ENCODE measurements at regions not wholly inside any gene's neighbourhood (a gene's known extent, or its start where the extent isn't known, plus 50 kb on each side); places are given as distances from the start of the nearest gene placed in this dataset.

DNA sequence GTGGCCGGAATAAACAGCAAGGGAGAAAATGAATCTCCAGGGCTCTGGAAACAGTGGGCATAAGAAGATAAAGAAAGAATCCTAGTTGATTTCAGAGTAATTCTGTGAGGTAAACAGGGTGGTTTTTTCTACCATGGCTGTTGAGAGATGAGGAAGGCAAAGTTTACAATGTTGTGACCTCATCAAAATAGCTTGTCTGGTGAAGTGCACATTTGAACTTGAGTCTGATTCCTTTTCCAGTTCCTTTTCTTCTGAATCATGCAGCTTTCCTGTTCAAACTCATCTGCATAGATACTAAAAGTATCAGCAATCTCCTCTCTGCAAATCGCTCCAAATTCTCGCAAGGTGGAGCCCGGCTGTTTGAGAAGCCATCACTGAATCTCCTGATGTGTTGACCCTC lies 161.7 kb downstream of the PLPP3 start:
- DNase-seq = no peak

- no peak for DNase-seq
Measured at GRCh38 chr1:56416495-56416894, 162.9 kb downstream of the PLPP3 start.

DNA sequence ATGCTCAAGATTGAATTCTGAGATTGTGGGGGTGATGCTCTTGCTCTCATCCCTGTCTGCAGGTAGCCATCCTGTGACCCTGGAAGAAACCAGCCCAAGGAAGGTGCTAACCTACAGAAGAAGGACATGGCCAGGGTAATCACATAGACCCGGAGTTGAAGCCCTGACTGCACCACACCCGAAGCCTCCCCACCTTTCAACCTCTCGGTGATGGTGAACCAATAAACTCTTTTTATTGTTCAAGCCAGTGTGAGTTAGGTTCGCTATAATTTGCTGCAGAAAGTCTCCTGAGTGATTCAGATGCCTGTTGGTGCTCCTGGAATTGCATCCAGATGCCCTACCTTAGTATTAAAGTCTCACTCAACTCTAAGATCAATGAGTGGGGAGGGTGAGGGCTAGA lies 163.6 kb downstream of the PLPP3 start:
- DNase-seq = no peak

- no peak for DNase-seq
Measured at GRCh38 chr1:56415258-56415657, 164.1 kb downstream of the PLPP3 start.

DNA sequence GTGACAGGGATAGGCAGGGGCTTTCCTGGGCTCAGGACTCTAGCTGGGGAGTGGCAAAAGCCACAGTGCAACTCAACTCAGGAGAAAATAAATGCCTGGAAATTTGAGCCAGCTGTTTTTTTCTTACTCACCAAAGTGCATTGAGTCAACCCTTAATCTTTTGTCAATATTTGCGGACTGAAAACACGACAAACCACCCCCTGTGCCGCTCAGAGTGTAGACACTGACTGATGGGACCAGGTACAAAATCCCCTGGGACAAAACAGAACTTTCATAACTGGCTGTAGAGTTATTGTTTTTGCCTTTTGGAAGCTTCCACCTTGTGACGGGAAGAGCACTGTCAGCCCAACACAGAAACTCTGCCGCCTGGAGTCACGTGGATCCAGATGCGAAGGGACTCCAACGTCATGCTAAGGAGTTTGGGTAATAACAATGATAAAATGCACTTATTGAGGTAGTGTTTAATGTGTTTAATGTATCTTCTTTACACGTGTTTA lies 164.6 kb downstream of the PLPP3 start:
- no peak for DNase-seq

GRCh38 chr1:56413671-56414199 lies 165.6 kb downstream of the PLPP3 start:
- no peak for DNase-seq

- no peak for DNase-seq
Measured at GRCh38 chr1:56411484-56412180, 167.7 kb downstream of the PLPP3 start.

GRCh38 chr1:56411021-56411420 lies 168.3 kb downstream of the PLPP3 start:
- DNase-seq = no peak

DNA sequence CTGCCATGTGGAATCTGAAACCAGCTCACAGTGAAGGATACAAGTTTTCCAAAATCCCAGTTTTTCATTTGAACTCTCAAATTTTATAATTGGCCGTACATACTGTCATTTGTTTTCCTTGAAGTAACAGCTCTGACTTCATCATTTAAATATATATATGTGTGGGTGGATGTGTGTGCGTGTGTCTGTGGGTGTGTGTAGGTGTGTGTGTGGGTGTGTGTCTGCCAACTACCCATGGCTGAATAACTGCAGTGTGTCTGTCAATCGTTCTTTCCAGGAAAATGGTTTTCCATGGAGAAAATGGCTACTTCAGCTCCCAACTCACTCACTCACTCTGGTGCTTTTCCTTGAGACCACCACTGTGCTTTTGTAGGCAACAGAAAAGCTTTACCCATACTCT lies 169.0 kb downstream of the PLPP3 start:
- DNase-seq = no peak

DNA sequence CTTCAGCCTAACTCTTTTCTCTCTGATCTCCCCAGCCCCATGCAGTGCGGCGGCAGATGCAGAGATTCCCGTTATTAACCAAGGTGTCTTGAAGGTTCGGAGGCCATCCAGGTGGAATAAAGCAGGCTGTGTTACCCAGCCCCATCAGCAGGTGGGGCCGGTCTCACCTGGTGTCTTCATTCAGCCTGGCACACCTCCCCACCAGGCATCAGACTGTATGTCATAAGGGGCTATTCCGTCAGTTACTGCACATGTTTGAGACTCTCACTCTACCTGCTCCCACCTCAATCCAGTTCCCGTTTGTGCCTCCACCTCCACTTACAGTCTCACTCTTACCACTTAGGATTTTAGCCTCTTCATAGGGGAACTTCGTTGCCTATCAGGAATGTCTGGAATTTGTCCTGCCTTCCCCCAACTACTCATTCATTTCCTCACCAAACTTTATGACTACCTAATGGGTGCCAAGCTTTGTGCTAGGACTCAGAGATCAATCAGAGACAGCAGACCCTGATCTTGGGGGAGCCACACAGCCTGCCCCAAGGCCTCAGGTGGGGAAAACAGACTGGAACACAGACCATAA lies 170.2 kb downstream of the PLPP3 start:
- DNase-seq = no peak

DNA sequence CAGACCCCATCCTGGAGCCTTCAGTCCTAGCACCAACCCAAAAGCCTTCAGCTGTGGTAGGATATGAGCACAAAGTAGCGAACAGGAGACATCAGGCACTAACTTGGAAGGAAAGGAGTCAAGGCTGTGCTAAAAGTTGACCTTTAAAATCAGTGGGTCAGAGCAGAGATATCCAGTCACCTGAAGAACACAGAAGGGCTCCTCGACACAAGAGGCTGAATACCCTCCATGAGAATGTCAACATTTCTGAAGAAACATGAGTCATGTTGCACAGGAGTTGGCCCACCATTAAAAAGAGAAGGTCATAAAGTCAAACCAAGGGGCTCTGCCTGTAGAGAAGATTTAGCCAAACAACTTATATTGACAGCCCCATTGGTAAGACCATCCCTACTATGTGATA lies 172.5 kb downstream of the PLPP3 start:
- DNase-seq = no peak

GRCh38 chr1:56404561-56405030 lies 174.8 kb downstream of the PLPP3 start:
- no peak for DNase-seq

DNA sequence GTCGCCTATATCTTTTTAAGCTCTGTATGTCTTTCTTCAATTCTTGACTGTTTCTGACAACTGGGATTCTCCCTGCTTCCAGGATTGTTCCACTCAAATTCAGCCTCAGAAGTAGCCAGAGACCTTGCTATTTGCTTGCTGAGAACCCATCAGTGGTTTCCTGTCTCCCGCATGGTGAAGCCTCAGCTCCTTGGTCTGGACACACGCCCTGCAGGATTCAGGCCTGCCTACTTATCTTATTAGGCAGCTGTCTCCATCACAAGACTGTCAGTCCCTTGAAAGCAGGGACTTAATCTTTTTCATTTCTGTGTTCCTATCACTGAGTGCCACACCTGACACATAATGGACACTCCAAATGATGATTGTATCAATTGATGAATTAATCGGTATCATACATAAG lies 175.3 kb downstream of the PLPP3 start:
- DNase-seq = no peak

DNA sequence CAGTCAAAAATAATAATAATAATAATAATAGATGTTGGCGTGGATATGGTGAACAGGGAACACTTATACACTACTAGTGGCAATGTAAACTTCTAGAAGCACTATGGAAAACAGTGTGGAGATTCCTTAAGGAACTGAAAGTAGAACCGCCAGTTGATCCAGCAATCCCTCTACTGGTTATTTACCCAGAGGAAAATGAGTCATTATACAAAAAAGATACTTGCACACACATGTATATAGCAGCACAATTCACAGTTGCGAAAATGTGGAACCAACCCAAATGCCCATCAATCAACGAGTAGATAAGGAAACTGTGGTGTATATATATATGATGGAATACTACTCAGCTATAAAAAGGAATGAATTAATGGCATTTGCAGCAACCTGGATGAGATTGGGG lies 176.0 kb downstream of the PLPP3 start:
- DNase-seq = no peak

DNA sequence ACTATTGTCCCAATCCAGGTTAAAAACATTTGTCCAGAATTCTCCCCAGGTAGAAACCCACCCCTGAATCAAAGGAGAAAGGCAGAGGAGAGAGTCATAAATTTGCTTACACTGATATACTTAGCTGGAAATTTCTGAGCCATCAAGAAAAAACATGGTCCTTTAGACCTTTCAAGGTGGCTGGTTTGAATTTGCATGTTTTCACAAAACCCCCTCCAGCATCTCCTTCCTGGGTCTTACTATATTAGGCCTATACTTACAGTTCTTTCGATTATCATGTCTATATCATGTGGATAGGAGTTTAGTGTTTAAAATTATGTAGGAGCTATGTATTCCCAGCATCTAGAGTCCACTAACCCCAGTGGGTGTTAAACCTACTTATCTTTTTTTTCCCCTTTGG lies 178.2 kb downstream of the PLPP3 start:
- no peak for DNase-seq

DNA sequence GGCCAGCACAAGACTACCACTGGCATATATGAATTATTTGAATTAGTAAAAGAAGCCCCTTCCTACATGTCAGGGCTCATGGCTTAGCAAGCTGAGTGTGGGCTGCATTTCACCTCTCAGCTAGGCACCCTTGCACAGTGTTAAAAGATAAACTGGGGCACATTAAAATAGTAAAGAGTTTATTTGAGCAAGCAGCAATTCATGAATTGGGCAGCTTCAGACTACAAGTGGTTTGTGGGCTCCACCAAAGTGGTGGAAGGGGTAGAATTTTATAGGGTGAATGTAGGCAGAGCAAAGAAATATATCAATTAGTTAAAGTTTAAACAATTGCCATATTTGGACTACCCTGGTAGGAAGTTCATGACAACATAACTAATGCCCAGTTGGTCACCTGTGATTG lies 178.8 kb downstream of the PLPP3 start:
- DNase-seq = no peak

- DNase-seq = no peak
Measured at GRCh38 chr1:56399795-56400194, 179.6 kb downstream of the PLPP3 start.

DNA sequence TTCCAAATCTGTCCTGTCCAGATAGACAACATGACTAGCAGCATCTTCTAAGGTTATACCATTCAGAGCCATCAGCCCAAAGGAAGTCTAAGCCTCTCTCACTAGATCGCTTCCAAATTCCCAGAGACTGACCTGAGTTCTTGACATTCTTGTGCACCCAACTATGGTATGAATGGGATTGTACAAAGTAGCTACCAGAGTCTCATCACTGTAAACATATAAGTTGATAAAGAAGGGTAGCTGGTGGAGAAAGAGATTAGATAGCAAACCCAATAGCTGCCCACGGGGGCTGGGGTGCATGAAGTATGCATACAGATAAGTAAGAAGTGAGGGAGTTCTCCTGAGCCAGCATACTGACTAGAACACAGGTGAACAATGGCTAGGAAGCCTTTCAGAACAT lies 180.0 kb downstream of the PLPP3 start:
- no peak for DNase-seq

GRCh38 chr1:56397811-56398231 lies 181.5 kb downstream of the PLPP3 start:
- DNase-seq = no peak

- no peak for DNase-seq
Measured at GRCh38 chr1:56397409-56397808, 182.0 kb downstream of the PLPP3 start.

DNA sequence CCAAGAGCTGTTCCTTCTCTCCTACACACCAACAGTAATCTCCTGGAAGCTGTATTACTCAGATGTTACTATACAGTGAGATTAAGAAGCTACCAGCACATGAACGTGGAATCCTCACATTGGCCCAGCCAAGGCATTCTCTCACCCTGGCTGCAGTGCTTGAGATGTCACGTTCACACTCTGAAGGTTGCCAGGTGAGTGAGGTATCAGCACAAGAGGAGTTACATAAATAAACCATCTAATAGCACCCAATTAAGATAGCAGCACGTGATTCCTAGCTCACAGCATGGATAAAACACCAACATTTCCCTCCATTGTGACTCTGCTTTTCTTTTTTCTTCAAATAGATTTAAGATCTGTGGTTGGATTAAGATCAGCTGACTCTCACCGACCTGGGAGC lies 182.8 kb downstream of the PLPP3 start:
- no peak for DNase-seq

GRCh38 chr1:56395776-56396175 lies 183.6 kb downstream of the PLPP3 start:
- DNase-seq = no peak

DNA sequence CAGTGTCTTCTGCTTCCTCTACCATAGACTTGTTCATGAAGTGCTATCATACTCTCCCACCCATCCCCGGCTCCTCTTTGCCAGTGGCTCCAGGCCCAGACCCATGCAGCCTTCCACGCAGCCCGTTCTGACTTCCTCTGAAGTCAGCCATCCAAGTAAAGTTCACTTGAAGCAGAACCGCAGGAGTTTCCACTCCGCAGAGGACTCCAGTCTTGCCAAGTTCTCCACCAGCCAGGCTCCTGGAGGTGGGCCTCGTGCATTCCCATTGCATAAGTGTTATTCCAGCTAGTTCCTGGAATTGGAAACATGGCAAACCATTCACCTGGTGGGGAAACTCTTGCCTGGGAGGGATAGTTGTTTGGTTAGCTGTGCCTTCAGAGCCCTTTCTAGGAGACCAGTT lies 185.1 kb downstream of the PLPP3 start:
- no peak for DNase-seq

GRCh38 chr1:56390934-56391731 lies 188.2 kb downstream of the PLPP3 start:
- no peak for DNase-seq

Measured in retina (tissue), 1 donor.